GM10248 (cell line): ENCODE measurements at regions not wholly inside any gene's neighbourhood (a gene's known extent, or its start where the extent isn't known, plus 50 kb on each side); places are given as distances from the start of the nearest gene placed in this dataset.
"Not testable (repeated sequence)": the region's sequence is repeated elsewhere in the genome, so short reads cannot be mapped to it uniquely, and the experiment has no call there.

Source experiments
- CTCF ChIA-PET: fragments of 300-600 bp; sonication (Branson Sonifier 250); formaldehyde crosslinking; extraction: SDS; loops from one replicate; lab custom pipeline; 2021; ENCODE audit warnings: antibody characterized with exemption; lab: Yijun Ruan, JAX
- POLR2A ChIA-PET: fragments of 350-650 bp; sonication (Branson Sonifier 250); formaldehyde crosslinking; extraction: SDS; loops from one replicate; lab custom pipeline; 2020; ENCODE audit warnings: antibody characterized with exemption; lab: Yijun Ruan, JAX
- DNase-seq: peaks from one replicate; pipeline ENCODE4 v3.0.0; 2012; ENCODE audit errors: extremely low spot score
- CTCF ChIP-seq: IDR thresholded peaks from 2 replicates; pipeline ENCODE4 v1.5.1; 2012; ENCODE audit warnings: mild to moderate bottlenecking, low read depth; ENCODE audit errors: extremely low read depth, missing control alignments, control extremely low read depth

GRCh38 chr3:14000556-14000955 is 120.7 kb upstream of the WNT7A start:
- CTCF ChIA-PET = no interaction called here
- no peak for TF ChIP-seq CTCF
- POLR2A ChIA-PET = no interaction called here
- no peak for DNase-seq

DNA sequence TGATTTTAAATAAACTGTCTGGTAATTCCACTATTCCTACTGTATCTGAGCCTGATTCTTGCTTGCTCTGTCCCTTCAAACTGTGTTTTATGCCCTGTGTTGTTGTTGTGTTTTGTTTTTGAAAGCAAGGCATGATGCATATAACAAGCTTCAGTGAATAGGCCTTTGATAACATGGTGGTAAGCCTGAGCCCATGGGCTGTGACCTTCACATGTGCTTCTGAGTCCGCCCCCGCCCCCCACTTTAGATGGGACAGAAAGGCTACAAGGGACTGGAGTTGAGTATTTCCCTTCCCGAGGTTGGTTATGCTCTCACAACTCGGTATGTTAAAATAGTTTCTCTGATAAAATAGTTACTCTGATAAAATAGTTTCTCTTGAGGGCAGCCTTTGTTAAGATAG is 119.0 kb upstream of the WNT7A start:
- CTCF ChIA-PET = no interaction called here
- no peak for DNase-seq
- POLR2A ChIA-PET = no interaction called here
- TF ChIP-seq CTCF = no peak

DNA sequence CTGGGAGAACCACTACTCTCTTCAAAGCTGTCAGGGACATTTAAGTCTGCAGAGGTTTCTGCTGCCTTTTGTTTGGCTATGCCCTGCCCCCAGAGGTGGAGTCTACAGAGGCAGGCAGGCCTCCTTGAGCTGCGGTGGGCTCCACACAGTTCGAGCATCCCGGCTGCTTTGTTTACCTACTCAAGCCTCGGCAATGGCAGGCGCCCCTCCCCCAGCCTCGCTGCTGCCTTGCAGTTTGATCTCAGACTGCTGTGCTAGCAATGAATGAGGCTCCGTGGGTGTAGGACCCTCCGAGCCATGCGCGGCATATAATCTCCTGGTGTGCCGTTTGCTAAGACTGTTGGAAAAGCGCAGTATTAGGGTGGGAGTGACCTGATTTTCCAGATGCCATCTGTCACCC is 115.3 kb upstream of the WNT7A start:
- DNase-seq, POLR2A ChIA-PET: not testable (repeated sequence)
- CTCF ChIA-PET = interaction anchor here (1.6 kb wide), 1 partner anchor 44 kb away, joined by 3 read pairs; no protein-coding TSS in a partner anchor

GRCh38 chr3:13988925-13989324 is 109.1 kb upstream of the WNT7A start:
- DNase-seq, CTCF ChIA-PET, POLR2A ChIA-PET: not testable (repeated sequence)

GRCh38 chr3:13976469-13976868 is 96.6 kb upstream of the WNT7A start:
- ChIA-PET CTCF (no interaction called here), POLR2A (no interaction called here)
- DNase-seq = no peak
- TF ChIP-seq CTCF = no peak

DNA sequence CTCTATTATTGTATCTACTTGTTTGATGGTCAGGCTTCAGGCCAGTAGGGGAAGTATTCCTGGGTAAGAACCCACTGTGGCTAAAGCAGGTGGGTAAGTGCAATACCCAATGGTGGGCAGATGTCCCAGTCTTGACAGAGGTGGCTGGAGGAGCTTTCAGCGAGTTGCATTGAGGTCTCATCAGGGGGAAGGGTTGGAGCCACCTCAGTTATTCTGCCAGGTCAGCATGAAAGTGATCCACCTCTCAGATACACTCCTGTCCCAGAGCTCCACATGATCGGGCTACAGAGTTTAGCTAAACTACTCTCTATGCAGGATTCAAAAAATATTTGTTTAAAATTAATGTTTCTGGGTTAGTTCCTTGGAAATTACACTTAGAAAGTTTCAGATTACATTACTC is 95.8 kb upstream of the WNT7A start:
- no peak for TF ChIP-seq CTCF
- DNase-seq = no peak
- POLR2A ChIA-PET = no interaction called here
- CTCF ChIA-PET = no interaction called here

DNA sequence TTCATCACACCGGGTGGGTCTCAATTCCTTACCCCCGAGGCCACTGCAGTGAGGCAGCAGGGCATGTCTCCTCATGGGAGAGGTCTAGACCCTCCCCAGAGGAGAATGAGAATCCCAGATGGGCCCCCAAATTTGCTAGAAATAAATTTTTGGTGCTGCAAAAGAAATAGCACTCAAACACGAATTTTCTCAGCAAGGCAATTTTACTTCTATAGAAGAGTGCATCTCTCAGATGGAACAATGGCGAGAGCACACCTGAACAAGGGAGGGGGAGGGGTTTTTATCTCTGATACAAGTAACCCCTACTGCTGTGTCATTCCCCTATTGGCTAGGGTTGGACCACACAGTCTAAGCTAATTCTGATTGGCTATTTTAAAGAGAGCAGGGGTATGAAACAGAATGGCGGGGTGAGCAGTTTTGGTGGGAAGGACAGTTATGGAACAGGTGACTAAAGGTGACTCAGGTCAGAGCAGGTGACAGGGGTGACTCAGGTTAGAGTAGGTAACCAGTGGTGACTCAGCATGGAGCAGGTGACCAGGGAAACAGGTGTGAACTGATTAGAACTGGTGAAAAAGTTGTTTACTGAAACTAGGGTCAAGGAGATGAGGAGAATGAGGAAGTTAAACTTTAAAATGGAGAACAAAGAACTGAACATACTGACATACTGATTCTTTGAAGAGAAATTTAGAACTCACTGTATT is 93.0 kb upstream of the WNT7A start:
- no peak for DNase-seq
- ChIA-PET POLR2A (no interaction called here), CTCF (no interaction called here)
- TF ChIP-seq CTCF = no peak

DNA sequence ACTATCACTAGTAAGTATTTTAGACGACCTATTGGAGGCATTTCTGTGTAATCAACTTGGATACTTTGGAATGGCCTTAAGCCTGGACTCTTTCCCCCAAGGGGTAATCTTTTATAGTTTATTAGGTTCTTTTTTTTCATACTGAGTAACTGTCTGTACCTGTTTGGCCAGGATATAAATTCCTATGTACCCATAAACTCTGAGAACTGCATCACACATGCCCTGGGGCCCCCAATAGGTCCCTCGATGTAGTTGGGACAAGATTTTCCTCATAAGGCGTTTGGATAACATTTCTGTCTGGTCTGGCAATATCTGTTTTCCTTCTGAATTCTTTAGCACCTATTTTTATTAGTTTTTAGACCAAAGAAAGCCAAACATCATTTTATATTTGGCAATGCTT is 86.4 kb upstream of the WNT7A start:
- DNase-seq = no peak
- CTCF ChIA-PET = no interaction called here
- POLR2A ChIA-PET = no interaction called here
- TF ChIP-seq CTCF = no peak
